ENCODE measurements at regions not wholly inside any gene's neighbourhood (a gene's known extent, or its start where the extent isn't known, plus 50 kb on each side); places are given as distances from the start of the nearest gene placed in this dataset.

- no peak for TF ChIP-seq CTCF (IDR thresholded peaks at IDR 0.05)
- no peak for TF ChIP-seq POLR2A (IDR thresholded peaks at IDR 0.05)
Observed at GRCh38 chr15:25931851-25932250, 68.7 kb upstream of the ATP10A start.

Data from body of pancreas (tissue), 4 donors.